ENCODE measurements at regions not wholly inside any gene's neighbourhood (a gene's known extent, or its start where the extent isn't known, plus 50 kb on each side); places are given as distances from the start of the nearest gene placed in this dataset.

DNA sequence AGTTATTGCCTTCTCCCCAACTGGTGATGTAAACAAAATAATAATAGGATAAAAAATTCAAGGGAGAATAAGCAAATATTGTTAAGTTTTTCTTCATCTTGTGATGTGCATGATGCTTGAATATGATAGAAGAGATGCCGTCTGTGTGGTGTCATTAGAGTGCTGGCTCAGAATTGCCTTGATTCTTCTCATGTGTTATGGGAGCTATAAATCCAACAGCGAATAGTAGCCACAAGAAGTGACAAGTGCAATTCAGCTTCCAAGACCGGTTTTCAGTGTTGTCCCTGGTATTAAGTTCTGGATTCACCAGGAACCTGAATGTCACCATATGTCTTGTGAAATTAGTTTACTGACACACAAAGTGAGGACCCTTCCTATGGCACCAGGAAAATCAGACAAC, 547.0 kb downstream of the NSUN3 start:
- TF ChIP-seq, protein P1, sequence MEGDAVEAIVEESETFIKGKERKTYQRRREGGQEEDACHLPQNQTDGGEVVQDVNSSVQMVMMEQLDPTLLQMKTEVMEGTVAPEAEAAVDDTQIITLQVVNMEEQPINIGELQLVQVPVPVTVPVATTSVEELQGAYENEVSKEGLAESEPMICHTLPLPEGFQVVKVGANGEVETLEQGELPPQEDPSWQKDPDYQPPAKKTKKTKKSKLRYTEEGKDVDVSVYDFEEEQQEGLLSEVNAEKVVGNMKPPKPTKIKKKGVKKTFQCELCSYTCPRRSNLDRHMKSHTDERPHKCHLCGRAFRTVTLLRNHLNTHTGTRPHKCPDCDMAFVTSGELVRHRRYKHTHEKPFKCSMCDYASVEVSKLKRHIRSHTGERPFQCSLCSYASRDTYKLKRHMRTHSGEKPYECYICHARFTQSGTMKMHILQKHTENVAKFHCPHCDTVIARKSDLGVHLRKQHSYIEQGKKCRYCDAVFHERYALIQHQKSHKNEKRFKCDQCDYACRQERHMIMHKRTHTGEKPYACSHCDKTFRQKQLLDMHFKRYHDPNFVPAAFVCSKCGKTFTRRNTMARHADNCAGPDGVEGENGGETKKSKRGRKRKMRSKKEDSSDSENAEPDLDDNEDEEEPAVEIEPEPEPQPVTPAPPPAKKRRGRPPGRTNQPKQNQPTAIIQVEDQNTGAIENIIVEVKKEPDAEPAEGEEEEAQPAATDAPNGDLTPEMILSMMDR (IDR thresholded peaks at IDR 0.05; ENCODE audit: low read depth, low read length, missing control alignments) = no peak
- H3K4me3 ChIP-seq (ENCODE audit: low read depth, low read length) = no peak overlapping the region
- in situ Hi-C loops (cut with HindIII; ENCODE audit: low sequenced_read_pairs) = no loop called here
- DNase-seq (ENCODE audit: low read depth) = no peak

DNA sequence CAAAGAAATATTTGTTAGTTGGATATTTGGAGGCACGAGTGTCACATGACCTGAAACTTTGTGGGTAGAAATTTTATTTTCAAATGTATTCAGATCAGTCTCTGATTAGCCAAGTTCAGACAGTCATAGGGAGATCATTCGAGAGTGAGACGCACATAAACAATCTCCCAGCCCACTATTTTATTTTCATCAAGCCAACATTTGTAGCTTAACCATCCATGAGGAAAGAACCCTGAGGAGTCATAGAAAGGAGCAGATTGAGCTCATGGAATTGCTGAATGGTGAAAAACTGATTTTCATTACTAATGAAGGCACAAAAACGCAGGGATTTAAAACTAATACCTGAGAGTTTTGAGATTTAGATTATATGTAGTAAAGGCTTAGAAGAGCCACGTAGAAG, 548.7 kb downstream of the NSUN3 start:
- in situ Hi-C loops (cut with HindIII; ENCODE audit: low sequenced_read_pairs) = no loop called here
- no peak overlapping the region for H3K4me3 ChIP-seq (ENCODE audit: low read depth, low read length)
- no peak for DNase-seq (ENCODE audit: low read depth)
- TF ChIP-seq, protein P1 (IDR thresholded peaks at IDR 0.05; ENCODE audit: low read depth, low read length, missing control alignments) = no peak

DNA sequence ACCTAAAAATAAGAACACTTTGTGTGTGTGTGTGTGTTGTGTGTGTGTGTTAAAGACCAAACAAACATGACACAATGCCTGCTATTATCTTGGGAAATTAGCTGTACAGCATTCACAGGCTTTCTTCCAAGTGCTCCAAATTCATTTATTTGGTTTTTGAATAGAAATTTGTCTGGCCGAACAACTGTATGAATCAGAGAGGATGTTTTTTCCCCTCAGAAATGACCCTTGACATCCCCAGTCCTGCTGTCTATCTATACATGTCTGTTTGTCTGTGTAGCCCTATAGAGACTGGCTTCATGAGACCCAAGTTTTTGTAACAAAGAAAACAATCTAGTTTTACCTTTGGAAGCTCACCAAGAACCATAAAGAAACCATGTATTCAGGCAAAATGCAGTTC, 549.8 kb downstream of the NSUN3 start:
- H3K4me3 ChIP-seq (ENCODE audit: low read depth, low read length) = no peak overlapping the region
- TF ChIP-seq, protein P1 (IDR thresholded peaks at IDR 0.05; ENCODE audit: low read depth, low read length, missing control alignments) = no peak
- in situ Hi-C loops (cut with HindIII; ENCODE audit: low sequenced_read_pairs) = no loop called here
- no peak for DNase-seq (ENCODE audit: low read depth)

DNA sequence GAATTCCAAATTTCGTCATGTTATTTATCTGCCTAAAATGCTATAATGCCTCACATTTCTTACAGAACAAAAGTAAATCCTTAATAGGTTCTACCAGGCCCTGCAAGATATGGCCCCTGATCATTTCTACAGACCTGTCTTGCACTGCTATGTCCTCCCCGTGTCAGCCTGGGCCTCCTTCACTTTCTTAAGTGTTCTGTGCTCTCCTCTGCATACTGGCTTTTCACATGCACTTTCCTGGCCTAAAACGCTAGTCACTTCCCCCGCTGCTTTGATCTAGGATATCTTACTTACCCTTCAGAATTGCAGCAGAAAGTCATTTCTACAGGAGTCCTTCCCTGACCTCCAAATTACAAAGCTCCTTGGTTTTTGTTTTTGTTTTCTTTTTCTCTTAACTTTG, 551.3 kb downstream of the NSUN3 start:
- no peak for DNase-seq (ENCODE audit: low read depth)
- in situ Hi-C loops (cut with HindIII; ENCODE audit: low sequenced_read_pairs) = no loop called here
- TF ChIP-seq, protein P1 (IDR thresholded peaks at IDR 0.05; ENCODE audit: low read depth, low read length, missing control alignments) = no peak
- no peak overlapping the region for H3K4me3 ChIP-seq (ENCODE audit: low read depth, low read length)

DNA sequence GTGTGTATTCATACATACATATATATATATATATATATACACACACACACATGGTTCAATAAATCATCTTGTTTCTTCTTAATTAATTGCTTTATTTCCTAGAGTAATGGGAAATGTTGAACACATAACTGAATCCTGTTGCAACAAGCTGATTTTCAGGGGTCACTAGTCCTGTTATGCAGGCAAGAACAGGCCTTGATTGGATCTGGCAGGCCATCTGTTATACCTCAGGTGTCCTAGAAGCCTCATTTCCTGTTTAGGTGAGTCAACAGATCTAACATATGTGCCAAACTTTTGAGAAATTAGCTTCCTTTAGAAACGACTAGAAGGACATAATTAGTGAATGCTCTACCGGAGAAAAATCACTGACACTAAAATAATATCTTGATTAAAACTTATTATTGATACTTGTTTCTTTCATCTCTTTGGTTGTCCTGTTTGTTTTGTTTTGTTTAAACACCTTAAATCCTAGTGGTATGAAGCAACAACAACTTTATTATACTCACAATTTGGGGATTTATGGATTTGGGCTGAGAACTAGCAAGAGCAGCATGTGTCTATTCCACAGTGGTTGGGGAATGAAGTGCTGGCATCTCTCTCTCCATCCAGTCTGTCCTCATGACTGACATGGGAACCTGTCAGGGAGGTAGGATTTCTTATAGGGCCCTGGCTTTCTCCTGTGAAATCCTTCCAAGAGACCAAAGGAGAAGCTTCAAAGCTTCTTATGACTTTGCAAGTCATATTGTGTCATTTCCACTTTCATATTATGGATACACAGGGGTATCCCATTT, 552.6 kb downstream of the NSUN3 start:
- no peak for DNase-seq (ENCODE audit: low read depth)
- no peak overlapping the region for H3K4me3 ChIP-seq (ENCODE audit: low read depth, low read length)
- TF ChIP-seq, protein P1 (IDR thresholded peaks at IDR 0.05; ENCODE audit: low read depth, low read length, missing control alignments) = no peak
- in situ Hi-C loops (cut with HindIII; ENCODE audit: low sequenced_read_pairs) = no loop called here

DNA sequence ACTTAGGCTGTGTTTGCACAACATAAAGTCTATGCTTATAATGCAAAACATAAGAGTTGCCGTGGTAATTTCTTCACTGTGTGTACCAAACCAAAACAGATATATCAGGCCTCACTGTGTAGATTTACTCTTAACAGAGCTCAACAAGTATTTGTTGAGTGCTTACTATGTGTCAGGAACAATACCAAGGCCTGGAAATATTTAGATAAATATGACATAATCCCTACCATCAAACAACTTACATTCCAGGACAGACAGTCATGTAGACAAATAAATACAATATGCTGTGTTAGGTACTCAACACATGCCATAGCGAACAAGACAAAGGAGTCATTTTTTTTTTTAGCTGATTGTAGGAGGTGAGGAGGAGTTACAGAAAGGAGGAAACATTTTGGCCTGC, 554.0 kb downstream of the NSUN3 start:
- DNase-seq (ENCODE audit: low read depth) = no peak

More for the DNA sequence above, 554.0 kb downstream of the NSUN3 start:
- H3K4me3 ChIP-seq (ENCODE audit: low read depth, low read length) = no peak overlapping the region
- in situ Hi-C loops (cut with HindIII; ENCODE audit: low sequenced_read_pairs) = no loop called here
- TF ChIP-seq, protein P1 (IDR thresholded peaks at IDR 0.05; ENCODE audit: low read depth, low read length, missing control alignments) = no peak

Measured in astrocyte of the cerebellum (primary cell).